PC-3 (cell line): ENCODE measurements at regions not wholly inside any gene's neighbourhood (a gene's known extent, or its start where the extent isn't known, plus 50 kb on each side); places are given as distances from the start of the nearest gene placed in this dataset.

Source experiments
- ATAC-seq: fragments of 200-7000 bp; cut with Tn5 transposase; 2 replicates; pipeline ENCODE4 v1.9.1; 2020; ENCODE audit warnings: mild to moderate bottlenecking, moderate library complexity
- BruUV-seq: library from RNA; stranded (reverse); fragments of 400-500 nt; replicated peaks from 2 replicates; lab custom pipeline; 2021; lab: Mats Ljungman, UMichigan
- CTCF ChIA-PET: fragments of 300-600 bp; sonication (Branson Sonifier 250); formaldehyde crosslinking; loops from one replicate; lab custom pipeline; 2022; ENCODE audit warnings: antibody characterized with exemption; lab: Charles Lee
- POLR2A ChIA-PET: fragments of 300-600 bp; sonication (Branson Sonifier 250); formaldehyde crosslinking; loops from one replicate; lab custom pipeline; 2022; ENCODE audit warnings: antibody characterized with exemption; ENCODE audit not compliant: unreplicated experiment; lab: Charles Lee
- DNase-seq: peaks from one replicate; pipeline ENCODE4 v3.0.0-alpha.2; 2015
- H2AFZ ChIP-seq: fragments of 300-600 bp; sonication (generic); 2 replicates; pipeline ENCODE4 v1.6.0; 2016; ENCODE audit warnings: antibody characterized with exemption, low read length
- H3F3A ChIP-seq: fragments of 300-600 bp; sonication (generic); one replicate; pipeline ENCODE4 v1.6.0; 2017; ENCODE audit warnings: antibody characterized with exemption, low read length, control low read depth, mild to moderate bottlenecking; ENCODE audit not compliant: unreplicated experiment
- H3K27ac ChIP-seq: fragments of 300-600 bp; sonication (generic); 2 replicates; pipeline ENCODE4 v1.5.1; 2016; ENCODE audit warnings: mild to moderate bottlenecking, low read length
- H3K27me3 ChIP-seq: fragments of 300-600 bp; sonication (generic); 2 replicates; pipeline ENCODE4 v1.6.1; 2016; ENCODE audit warnings: low read length, mixed read lengths
- H3K36me3 ChIP-seq: fragments of 300-600 bp; sonication (generic); 2 replicates; pipeline ENCODE4 v1.6.1; 2016; ENCODE audit warnings: low read depth, mixed run types, low read length, mixed read lengths
- H3K4me1 ChIP-seq: fragments of 300-600 bp; sonication (generic); 2 replicates; pipeline ENCODE4 v1.5.1; 2016; ENCODE audit warnings: low read length; ENCODE audit not compliant: insufficient read depth
- H3K4me2 ChIP-seq: fragments of 300-600 bp; sonication (generic); 2 replicates; pipeline ENCODE4 v1.6.0; 2016; ENCODE audit warnings: low read length
- H3K4me3 ChIP-seq: fragments of 300-600 bp; sonication (generic); 2 replicates; pipeline ENCODE4 v1.5.1; 2016; ENCODE audit warnings: mild to moderate bottlenecking, low read length, mixed read lengths
- H3K79me2 ChIP-seq: fragments of 300-600 bp; sonication (generic); 2 replicates; pipeline ENCODE4 v1.6.1; 2017; ENCODE audit warnings: low read length, mixed read lengths
- H3K9ac ChIP-seq: fragments of 300-600 bp; sonication (generic); 2 replicates; pipeline ENCODE4 v1.6.0; 2016; ENCODE audit warnings: mild to moderate bottlenecking, low read length
- H3K9me2 ChIP-seq: fragments of 300-600 bp; sonication (generic); replicated peaks from 2 replicates; pipeline ENCODE4 v1.6.1; 2016; ENCODE audit warnings: mixed run types, low read length, mixed read lengths
- H3K9me3 ChIP-seq: fragments of 300-600 bp; sonication (generic); 2 replicates; pipeline ENCODE4 v1.6.1; 2016; ENCODE audit warnings: low read length, mixed read lengths
- H4K20me1 ChIP-seq: fragments of 300-600 bp; sonication (generic); 2 replicates; pipeline ENCODE4 v1.6.1; 2016; ENCODE audit warnings: low read length, mixed read lengths
- EZH2 ChIP-seq: fragments of 300-600 bp; sonication (generic); IDR thresholded peaks from one replicate; pipeline ENCODE4 v1.6.1; 2017; ENCODE audit warnings: antibody characterized with exemption, mild to moderate bottlenecking, low read length; ENCODE audit not compliant: unreplicated experiment
- EZH2phosphoT487 ChIP-seq: fragments of 300-600 bp; sonication (generic); IDR thresholded peaks from 2 replicates; pipeline ENCODE4 v1.6.1; 2018; ENCODE audit warnings: mild to moderate bottlenecking, antibody characterized with exemption, low read length, borderline replicate concordance
- intact Hi-C: fragments of 100-400 bp; cut with micrococcal nuclease; formaldehyde crosslinking; loops from 2 replicates; pipeline ENCODE4 v1.9.0; 2023
- TF ChIP-seq, protein P1 (sequence below): fragments of 300-600 bp; sonication (generic); conservative IDR thresholded peaks from 2 replicates; pipeline ENCODE4 v1.5.1; 2017; ENCODE audit warnings: antibody characterized with exemption, low read depth, mild to moderate bottlenecking, low read length

DNA sequence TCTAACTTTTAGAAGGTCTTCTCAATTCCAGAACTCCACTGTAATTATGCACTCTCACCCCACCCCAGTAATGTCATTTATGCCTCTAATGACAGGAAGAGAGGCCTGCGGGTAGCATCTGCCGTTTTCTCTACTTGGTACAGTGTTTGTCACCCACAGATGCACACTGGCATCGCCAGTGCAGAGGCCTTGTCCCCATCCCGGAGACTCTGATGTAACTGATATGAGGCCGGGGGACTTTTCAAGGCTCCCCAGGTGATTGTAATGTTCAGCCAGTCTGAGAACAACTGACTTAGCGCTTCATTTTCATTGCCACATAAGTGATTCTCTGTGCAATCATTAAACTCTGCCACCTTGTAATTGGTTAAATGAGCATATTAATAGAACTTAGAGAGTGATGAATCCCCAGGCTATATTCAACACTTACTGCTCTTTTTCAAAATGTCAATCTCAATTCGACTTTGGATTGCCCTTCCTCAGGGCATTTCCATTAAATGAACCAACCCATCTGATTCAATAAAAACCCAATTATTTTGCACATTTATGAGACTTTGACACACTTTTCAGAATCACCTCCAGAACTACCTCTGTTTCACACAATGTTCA is 113.2 kb downstream of the HERPUD2 start:
- intact Hi-C loops, result no loop called here
- H3K4me3 ChIP-seq, result no peak overlapping the region
- BruUV-seq, result no TSS peak
- H2AFZ ChIP-seq, result no peak overlapping the region
- ATAC-seq (no peak), DNase-seq (no peak)
- H3K9me2 ChIP-seq, result no peaks in the 10 kb centered on the region
- ChIA-PET CTCF (no interaction called here), POLR2A (no interaction called here)
- TF ChIP-seq EZH2 (no peak), EZH2phosphoT487 (no peak)
- TF ChIP-seq, protein P1, sequence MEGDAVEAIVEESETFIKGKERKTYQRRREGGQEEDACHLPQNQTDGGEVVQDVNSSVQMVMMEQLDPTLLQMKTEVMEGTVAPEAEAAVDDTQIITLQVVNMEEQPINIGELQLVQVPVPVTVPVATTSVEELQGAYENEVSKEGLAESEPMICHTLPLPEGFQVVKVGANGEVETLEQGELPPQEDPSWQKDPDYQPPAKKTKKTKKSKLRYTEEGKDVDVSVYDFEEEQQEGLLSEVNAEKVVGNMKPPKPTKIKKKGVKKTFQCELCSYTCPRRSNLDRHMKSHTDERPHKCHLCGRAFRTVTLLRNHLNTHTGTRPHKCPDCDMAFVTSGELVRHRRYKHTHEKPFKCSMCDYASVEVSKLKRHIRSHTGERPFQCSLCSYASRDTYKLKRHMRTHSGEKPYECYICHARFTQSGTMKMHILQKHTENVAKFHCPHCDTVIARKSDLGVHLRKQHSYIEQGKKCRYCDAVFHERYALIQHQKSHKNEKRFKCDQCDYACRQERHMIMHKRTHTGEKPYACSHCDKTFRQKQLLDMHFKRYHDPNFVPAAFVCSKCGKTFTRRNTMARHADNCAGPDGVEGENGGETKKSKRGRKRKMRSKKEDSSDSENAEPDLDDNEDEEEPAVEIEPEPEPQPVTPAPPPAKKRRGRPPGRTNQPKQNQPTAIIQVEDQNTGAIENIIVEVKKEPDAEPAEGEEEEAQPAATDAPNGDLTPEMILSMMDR, result no peak
- H3K27me3 ChIP-seq, result no peaks in the 10 kb centered on the region
- H3K4me1 ChIP-seq, result no peaks in the 10 kb centered on the region
- no peak overlapping the region for H3K4me2 ChIP-seq
- no peaks in the 10 kb centered on the region for H3K9me3 ChIP-seq
- no peak overlapping the region for H3K9ac ChIP-seq
- no peaks in the 10 kb centered on the region for H3K36me3 ChIP-seq
- no peaks in the 10 kb centered on the region for H4K20me1 ChIP-seq
- H3F3A ChIP-seq, result no peaks in the 10 kb centered on the region
- H3K79me2 ChIP-seq, result no peaks in the 10 kb centered on the region
- no peak overlapping the region for H3K27ac ChIP-seq

DNA sequence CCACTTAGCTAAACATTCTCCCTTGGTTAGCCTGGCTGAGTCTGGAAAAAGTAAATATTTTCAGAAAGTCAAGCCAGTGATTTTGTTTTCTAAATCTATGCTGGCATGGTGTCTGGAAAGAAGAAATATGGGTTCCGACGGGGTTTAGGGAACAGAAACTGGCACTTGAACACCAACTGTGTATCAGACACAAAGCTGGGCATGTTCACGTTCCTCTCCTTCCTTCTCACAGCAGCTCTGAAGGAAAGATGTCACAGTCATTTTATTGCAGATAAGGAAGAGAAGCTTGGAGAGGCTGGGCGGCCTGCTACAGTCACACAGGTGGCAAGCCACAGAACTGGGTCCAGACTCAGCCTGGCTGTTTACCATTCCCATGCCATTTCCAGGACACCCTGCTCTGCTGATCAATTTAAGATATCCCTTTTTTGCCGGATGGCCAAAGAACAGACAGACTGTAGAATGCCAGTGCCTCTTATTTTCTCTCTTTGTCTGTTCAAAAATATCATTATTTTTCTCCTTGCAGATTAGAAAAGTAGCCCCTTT is 118.8 kb downstream of the HERPUD2 start:
- BruUV-seq, result no TSS peak
- peaks cover 13% of the 10 kb centered on the region; the same call in 1 of the 2 replicates for H3K27me3 ChIP-seq

More for the DNA sequence above, 118.8 kb downstream of the HERPUD2 start:
- H3K9ac ChIP-seq, result no peak overlapping the region
- no peaks in the 10 kb centered on the region for H3K36me3 ChIP-seq
- TF ChIP-seq EZH2 (no peak), EZH2phosphoT487 (no peak)
- TF ChIP-seq, protein P1, result no peak
- no peak overlapping the region for H3K4me3 ChIP-seq
- no peak for ATAC-seq
- no peak overlapping the region for H3K4me2 ChIP-seq
- no peaks in the 10 kb centered on the region for H4K20me1 ChIP-seq
- H3K9me3 ChIP-seq, result no peaks in the 10 kb centered on the region
- H3K79me2 ChIP-seq, result no peaks in the 10 kb centered on the region
- no peak for DNase-seq
- no peaks in the 10 kb centered on the region for H3F3A ChIP-seq
- H3K4me1 ChIP-seq, result no peaks in the 10 kb centered on the region
- H3K27ac ChIP-seq, result no peak overlapping the region
- no peak overlapping the region for H2AFZ ChIP-seq
- ChIA-PET CTCF (no interaction called here), POLR2A (no interaction called here)
- intact Hi-C loops, result no loop called here
- no peaks in the 10 kb centered on the region for H3K9me2 ChIP-seq
